ENCODE measurements at regions not wholly inside any gene's neighbourhood (a gene's known extent, or its start where the extent isn't known, plus 50 kb on each side); places are given as distances from the start of the nearest gene placed in this dataset.

DNA sequence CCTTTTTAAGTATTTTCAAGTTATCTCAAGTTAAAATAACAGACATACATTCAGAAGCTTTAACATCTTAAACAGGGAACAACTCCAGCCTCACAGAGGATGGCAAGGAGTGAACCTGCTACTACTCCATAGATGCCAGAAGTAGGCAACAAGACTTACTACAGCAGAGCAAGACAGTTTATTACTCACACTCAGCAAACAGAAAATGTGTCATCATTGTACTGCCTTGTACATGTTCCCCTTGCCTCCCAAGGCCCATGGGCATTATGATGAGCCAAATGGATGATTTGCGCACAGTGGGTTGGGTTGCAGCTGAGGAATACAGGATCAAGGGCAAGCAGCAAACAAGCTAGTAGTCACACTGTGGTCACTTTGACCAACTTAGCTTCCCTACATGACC lies 80.6 kb upstream of the VRK2 start:
- no peaks in the 10 kb centered on the region for H4K20me1 ChIP-seq (ENCODE audit: insufficient read depth, low read length)
- H3K4me1 ChIP-seq (ENCODE audit: low read length): no peaks in the 10 kb centered on the region
- no peak overlapping the region for H2AFZ ChIP-seq (ENCODE audit: low read length)
- H3K27me3 ChIP-seq (replicated peaks; ENCODE audit: insufficient read depth, low read length): no peaks in the 10 kb centered on the region
- H3K9me3 ChIP-seq (replicated peaks; ENCODE audit: insufficient read depth, low read length): no peaks in the 10 kb centered on the region
- H3K4me2 ChIP-seq (ENCODE audit: low read depth, low read length): no peak overlapping the region
- no peaks in the 10 kb centered on the region for H3K9me2 ChIP-seq (replicated peaks; ENCODE audit: insufficient read depth, low read length)
- no peak for DNase-seq
- H3K4me3 ChIP-seq (ENCODE audit: low read length): no peak overlapping the region
- no peaks in the 10 kb centered on the region for H3K79me2 ChIP-seq (ENCODE audit: low read length)
- no peaks in the 10 kb centered on the region for H3F3A ChIP-seq (ENCODE audit: insufficient read depth, low read length)
- TF ChIP-seq EZH2phosphoT487 (IDR thresholded peaks at IDR 0.05; ENCODE audit: low read length): no peak
- TF ChIP-seq, protein P1, sequence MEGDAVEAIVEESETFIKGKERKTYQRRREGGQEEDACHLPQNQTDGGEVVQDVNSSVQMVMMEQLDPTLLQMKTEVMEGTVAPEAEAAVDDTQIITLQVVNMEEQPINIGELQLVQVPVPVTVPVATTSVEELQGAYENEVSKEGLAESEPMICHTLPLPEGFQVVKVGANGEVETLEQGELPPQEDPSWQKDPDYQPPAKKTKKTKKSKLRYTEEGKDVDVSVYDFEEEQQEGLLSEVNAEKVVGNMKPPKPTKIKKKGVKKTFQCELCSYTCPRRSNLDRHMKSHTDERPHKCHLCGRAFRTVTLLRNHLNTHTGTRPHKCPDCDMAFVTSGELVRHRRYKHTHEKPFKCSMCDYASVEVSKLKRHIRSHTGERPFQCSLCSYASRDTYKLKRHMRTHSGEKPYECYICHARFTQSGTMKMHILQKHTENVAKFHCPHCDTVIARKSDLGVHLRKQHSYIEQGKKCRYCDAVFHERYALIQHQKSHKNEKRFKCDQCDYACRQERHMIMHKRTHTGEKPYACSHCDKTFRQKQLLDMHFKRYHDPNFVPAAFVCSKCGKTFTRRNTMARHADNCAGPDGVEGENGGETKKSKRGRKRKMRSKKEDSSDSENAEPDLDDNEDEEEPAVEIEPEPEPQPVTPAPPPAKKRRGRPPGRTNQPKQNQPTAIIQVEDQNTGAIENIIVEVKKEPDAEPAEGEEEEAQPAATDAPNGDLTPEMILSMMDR (IDR thresholded peaks at IDR 0.05; ENCODE audit: low read length): no peak
- no peak for TF ChIP-seq EZH2 (optimal IDR thresholded peaks at IDR 0.05; ENCODE audit: low read depth, low read length)
- no peak overlapping the region for H3K27ac ChIP-seq (ENCODE audit: low read length)
- H3K36me3 ChIP-seq (replicated peaks; ENCODE audit: insufficient read depth, low read length): no peaks in the 10 kb centered on the region
- H3K9ac ChIP-seq (ENCODE audit: low read length): no peak overlapping the region

- H3K4me2 ChIP-seq (ENCODE audit: low read depth, low read length): 0 out of 2 replicates have a peak overlapping the region, but pooled peaks have one; percentile 1
- TF ChIP-seq EZH2phosphoT487 (IDR thresholded peaks at IDR 0.05; ENCODE audit: low read length) (no peak), EZH2 (optimal IDR thresholded peaks at IDR 0.05; ENCODE audit: low read depth, low read length) (no peak)
- TF ChIP-seq, protein P1 (IDR thresholded peaks at IDR 0.05; ENCODE audit: low read length): no peak
Measured at GRCh38 chr2:57973621-57974186, 72.9 kb upstream of the VRK2 start.

GRCh38 chr2:57979158-57979557 lies 67.4 kb upstream of the VRK2 start:
- H3K4me1 ChIP-seq (ENCODE audit: low read length): no peaks in the 10 kb centered on the region
- H3F3A ChIP-seq (ENCODE audit: insufficient read depth, low read length): no peaks in the 10 kb centered on the region
- H4K20me1 ChIP-seq (ENCODE audit: insufficient read depth, low read length): no peaks in the 10 kb centered on the region
- no peaks in the 10 kb centered on the region for H3K9me2 ChIP-seq (replicated peaks; ENCODE audit: insufficient read depth, low read length)
- no peak overlapping the region for H3K9ac ChIP-seq (ENCODE audit: low read length)
- no peak for DNase-seq
- H2AFZ ChIP-seq (ENCODE audit: low read length): no peak overlapping the region
- no peak overlapping the region for H3K4me3 ChIP-seq (ENCODE audit: low read length)
- H3K27me3 ChIP-seq (replicated peaks; ENCODE audit: insufficient read depth, low read length): no peaks in the 10 kb centered on the region
- no peaks in the 10 kb centered on the region for H3K36me3 ChIP-seq (replicated peaks; ENCODE audit: insufficient read depth, low read length)
- no peak overlapping the region for H3K4me2 ChIP-seq (ENCODE audit: low read depth, low read length)
- no peaks in the 10 kb centered on the region for H3K79me2 ChIP-seq (ENCODE audit: low read length)
- TF ChIP-seq, protein P1 (IDR thresholded peaks at IDR 0.05; ENCODE audit: low read length): no peak
- TF ChIP-seq EZH2 (optimal IDR thresholded peaks at IDR 0.05; ENCODE audit: low read depth, low read length) (no peak), EZH2phosphoT487 (IDR thresholded peaks at IDR 0.05; ENCODE audit: low read length) (no peak)
- no peaks in the 10 kb centered on the region for H3K9me3 ChIP-seq (replicated peaks; ENCODE audit: insufficient read depth, low read length)
- H3K27ac ChIP-seq (ENCODE audit: low read length): no peak overlapping the region

More at GRCh38 chr2:57973621-57974186, 72.9 kb upstream of the VRK2 start:
- H3K27me3 ChIP-seq (replicated peaks; ENCODE audit: insufficient read depth, low read length): no peaks in the 10 kb centered on the region
- no peaks in the 10 kb centered on the region; the same call in 1 of the 2 replicates for H3K9me2 ChIP-seq (replicated peaks; ENCODE audit: insufficient read depth, low read length)
- no peaks in the 10 kb centered on the region for H3K9me3 ChIP-seq (replicated peaks; ENCODE audit: insufficient read depth, low read length)
- H4K20me1 ChIP-seq (ENCODE audit: insufficient read depth, low read length): no peaks in the 10 kb centered on the region
- H2AFZ ChIP-seq (ENCODE audit: low read length): no peak overlapping the region
- no peaks in the 10 kb centered on the region for H3F3A ChIP-seq (ENCODE audit: insufficient read depth, low read length)
- DNase-seq: no peak
- H3K9ac ChIP-seq (ENCODE audit: low read length): no peak overlapping the region
- no peaks in the 10 kb centered on the region for H3K36me3 ChIP-seq (replicated peaks; ENCODE audit: insufficient read depth, low read length)
- no peak overlapping the region for H3K4me3 ChIP-seq (ENCODE audit: low read length)
- no peak overlapping the region for H3K27ac ChIP-seq (ENCODE audit: low read length)
- no peaks in the 10 kb centered on the region for H3K79me2 ChIP-seq (ENCODE audit: low read length)
- H3K4me1 ChIP-seq (ENCODE audit: low read length): no peaks in the 10 kb centered on the region
